CD4-positive, alpha-beta T cell (primary cell): ENCODE measurements at regions not wholly inside any gene's neighbourhood (a gene's known extent, or its start where the extent isn't known, plus 50 kb on each side); places are given as distances from the start of the nearest gene placed in this dataset.

Experiments used
- ATAC-seq: fragments of 200-7000 bp; cut with Tn5 transposase; one replicate; pipeline ENCODE4 v1.10.0; 2022; ENCODE audit warnings: mild to moderate bottlenecking; ENCODE audit not compliant: poor library complexity
- CTCF ChIA-PET: fragments of 350-600 bp; sonication (Branson Sonifier 250); formaldehyde crosslinking; loops from one replicate; lab custom pipeline; 2021; ENCODE audit warnings: antibody characterized with exemption, inconsistent platforms; lab: Charles Lee
- POLR2A ChIA-PET: fragments of 350-600 bp; sonication (Branson Sonifier 250); formaldehyde crosslinking; loops from one replicate; lab custom pipeline; 2021; ENCODE audit warnings: antibody characterized with exemption, inconsistent platforms; lab: Charles Lee
- DNase-seq, 14 experiments: peaks; one replicate each; pipeline ENCODE4 v3.0.0-alpha.2; 2013 to 2020; ENCODE audit warnings: mixed read lengths in 2 of 14
- H3K27ac ChIP-seq, 2 donors: one replicate each; pipeline versions ENCODE4 v1.5.1 to v1.7.0; 2013; ENCODE audit warnings: low read length in 2 of 2, low read depth in 1 of 2, mild to moderate bottlenecking in 1 of 2
- H3K27me3 ChIP-seq, 2 experiments: 1 replicate in 1 of 2; 2 replicates in 1 of 2; pipeline versions ENCODE4 v1.6.1 to v1.7.0; 2013; ENCODE audit warnings: low read length in 2 of 2, control low read depth in 1 of 2, mild to moderate bottlenecking in 1 of 2, moderate library complexity in 1 of 2; ENCODE audit not compliant: insufficient read depth in 2 of 2, control insufficient read depth in 1 of 2
- H3K36me3 ChIP-seq: one replicate; pipeline ENCODE4 v1.6.1; 2013; ENCODE audit warnings: low read length, control low read depth; ENCODE audit not compliant: insufficient read depth
- H3K4me1 ChIP-seq: one replicate; pipeline ENCODE4 v1.6.1; 2013; ENCODE audit warnings: low read length, control low read depth; ENCODE audit not compliant: insufficient read depth
- H3K4me3 ChIP-seq: one replicate; pipeline ENCODE4 v1.5.1; 2013; ENCODE audit warnings: mild to moderate bottlenecking, low read length, moderate library complexity
- H3K9me3 ChIP-seq, 2 experiments: 1 replicate in 1 of 2; 2 replicates in 1 of 2; pipeline versions ENCODE4 v1.6.1 to v1.7.0; 2013; ENCODE audit warnings: low read length in 2 of 2, mild to moderate bottlenecking in 2 of 2, control low read depth in 1 of 2, moderate library complexity in 1 of 2; ENCODE audit not compliant: control insufficient read depth in 1 of 2, insufficient read depth in 1 of 2
- H3K27ac Mint-ChIP-seq: one replicate; pipeline ENCODE4 v1.8.0; 2020; ENCODE audit warnings: mixed read lengths
- H3K27me3 Mint-ChIP-seq: one replicate; pipeline ENCODE4 v1.8.0; 2021; ENCODE audit warnings: mixed read lengths
- H3K36me3 Mint-ChIP-seq: one replicate; pipeline ENCODE4 v1.8.0; 2021; ENCODE audit warnings: low read depth, mixed read lengths
- H3K4me1 Mint-ChIP-seq: one replicate; pipeline ENCODE4 v1.8.0; 2021; ENCODE audit warnings: low read depth, mixed read lengths
- H3K4me3 Mint-ChIP-seq: one replicate; pipeline ENCODE4 v1.8.0; 2020; ENCODE audit warnings: mild to moderate bottlenecking, mixed read lengths
- H3K9me3 Mint-ChIP-seq: one replicate; pipeline ENCODE4 v1.8.0; 2020; ENCODE audit warnings: mixed read lengths
- intact Hi-C, 2 experiments: fragments of 100-400 bp; cut with DNase I in 1 of 2; cut with micrococcal nuclease in 1 of 2; formaldehyde crosslinking; loops; one replicate each; pipeline versions ENCODE4 v1.15.1 to v1.9.0; 2023 to 2025; cut with DNase I, micrococcal nuclease
- TF ChIP-seq, protein P1 (sequence below): fragments of 200-600 bp; IDR thresholded peaks from one replicate; pipeline ENCODE4 v1.8.0; 2022; ENCODE audit warnings: antibody characterized with exemption, mild to moderate bottlenecking

- no peaks in the 10 kb centered on the region for H3K9me3 ChIP-seq
- Mint-ChIP-seq H3K36me3 (no peaks in the 10 kb centered on the region), H3K4me3 (no peak overlapping the region), H3K27ac (no peak overlapping the region), H3K9me3 (no peaks in the 10 kb centered on the region), H3K27me3 (no peaks in the 10 kb centered on the region), H3K4me1 (no peaks in the 10 kb centered on the region)
- POLR2A ChIA-PET, result no interaction called here
- ATAC-seq, result no peak
- no peaks in the 10 kb centered on the region for H3K4me1 ChIP-seq
- H3K27ac ChIP-seq, result no peak overlapping the region
- no peak overlapping the region for H3K4me3 ChIP-seq
- no peak for DNase-seq
- no peaks in the 10 kb centered on the region for H3K27me3 ChIP-seq
- TF ChIP-seq, protein P1, sequence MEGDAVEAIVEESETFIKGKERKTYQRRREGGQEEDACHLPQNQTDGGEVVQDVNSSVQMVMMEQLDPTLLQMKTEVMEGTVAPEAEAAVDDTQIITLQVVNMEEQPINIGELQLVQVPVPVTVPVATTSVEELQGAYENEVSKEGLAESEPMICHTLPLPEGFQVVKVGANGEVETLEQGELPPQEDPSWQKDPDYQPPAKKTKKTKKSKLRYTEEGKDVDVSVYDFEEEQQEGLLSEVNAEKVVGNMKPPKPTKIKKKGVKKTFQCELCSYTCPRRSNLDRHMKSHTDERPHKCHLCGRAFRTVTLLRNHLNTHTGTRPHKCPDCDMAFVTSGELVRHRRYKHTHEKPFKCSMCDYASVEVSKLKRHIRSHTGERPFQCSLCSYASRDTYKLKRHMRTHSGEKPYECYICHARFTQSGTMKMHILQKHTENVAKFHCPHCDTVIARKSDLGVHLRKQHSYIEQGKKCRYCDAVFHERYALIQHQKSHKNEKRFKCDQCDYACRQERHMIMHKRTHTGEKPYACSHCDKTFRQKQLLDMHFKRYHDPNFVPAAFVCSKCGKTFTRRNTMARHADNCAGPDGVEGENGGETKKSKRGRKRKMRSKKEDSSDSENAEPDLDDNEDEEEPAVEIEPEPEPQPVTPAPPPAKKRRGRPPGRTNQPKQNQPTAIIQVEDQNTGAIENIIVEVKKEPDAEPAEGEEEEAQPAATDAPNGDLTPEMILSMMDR, result no peak
- intact Hi-C loops, result no loop called here
- H3K36me3 ChIP-seq, result no peaks in the 10 kb centered on the region
- CTCF ChIA-PET, result no interaction called here
Observed at GRCh38 chr10:78470267-78471103, 436.8 kb downstream of the RPS24 start.

- Histone ChIP-seq H3K27ac (no peak overlapping the region), H3K36me3 (no peaks in the 10 kb centered on the region), H3K9me3 (no peaks in the 10 kb centered on the region), H3K27me3 (no peaks in the 10 kb centered on the region), H3K4me1 (no peaks in the 10 kb centered on the region), H3K4me3 (no peak overlapping the region)
- no peak overlapping the region for H3K4me3 Mint-ChIP-seq
- ATAC-seq (no peak), DNase-seq (no peak)
- POLR2A ChIA-PET, result no interaction called here
- no peaks in the 10 kb centered on the region for H3K4me1 Mint-ChIP-seq
- TF ChIP-seq, protein P1, result no peak
- intact Hi-C loops, result no loop called here
- H3K27ac Mint-ChIP-seq, result no peak overlapping the region
- no peaks in the 10 kb centered on the region for H3K9me3 Mint-ChIP-seq
- CTCF ChIA-PET, result no interaction called here
- no peaks in the 10 kb centered on the region for H3K27me3 Mint-ChIP-seq
- H3K36me3 Mint-ChIP-seq, result no peaks in the 10 kb centered on the region
Observed at GRCh38 chr10:78471326-78471722, 437.7 kb downstream of the RPS24 start.

GRCh38 chr10:78471723-78472550 is 438.3 kb downstream of the RPS24 start:
- Histone ChIP-seq H3K36me3 (no peaks in the 10 kb centered on the region), H3K4me3 (no peak overlapping the region), H3K27ac (no peak overlapping the region), H3K9me3 (no peaks in the 10 kb centered on the region), H3K4me1 (no peaks in the 10 kb centered on the region), H3K27me3 (no peaks in the 10 kb centered on the region)
- ChIA-PET POLR2A (no interaction called here), CTCF (no interaction called here)
- Mint-ChIP-seq H3K36me3 (no peaks in the 10 kb centered on the region), H3K4me1 (no peaks in the 10 kb centered on the region), H3K9me3 (no peaks in the 10 kb centered on the region), H3K27me3 (no peaks in the 10 kb centered on the region), H3K27ac (no peak overlapping the region), H3K4me3 (no peak overlapping the region)
- TF ChIP-seq, protein P1, result no peak
- no peak for ATAC-seq
- intact Hi-C loops, result no loop called here
- DNase-seq, result no peak
